Stimulated activated CD8-positive, alpha-beta memory T cell treated with anti-CD3 and anti-CD28 coated beads, Interleukin-7, amount 100 ng/mL, for 1 hour (primary cell): ENCODE measurements at regions not wholly inside any gene's neighbourhood (a gene's known extent, or its start where the extent isn't known, plus 50 kb on each side); places are given as distances from the start of the nearest gene placed in this dataset.
"Not testable (repeated sequence)": the region's sequence is repeated elsewhere in the genome, so short reads cannot be mapped to it uniquely, and the experiment has no call there.

Source experiments
- DNase-seq, 2 donors: peaks; one replicate each; pipeline ENCODE4 v3.0.0-alpha.2; 2020; ENCODE audit warnings: low read depth in 2 of 2

GRCh38 chr12:60704171-60704914 lies 1108.5 kb downstream of the SLC16A7 start:
- no peak for DNase-seq

- no peak for DNase-seq
Measured at GRCh38 chr12:60710246-60710645, 1114.4 kb downstream of the SLC16A7 start.

DNA sequence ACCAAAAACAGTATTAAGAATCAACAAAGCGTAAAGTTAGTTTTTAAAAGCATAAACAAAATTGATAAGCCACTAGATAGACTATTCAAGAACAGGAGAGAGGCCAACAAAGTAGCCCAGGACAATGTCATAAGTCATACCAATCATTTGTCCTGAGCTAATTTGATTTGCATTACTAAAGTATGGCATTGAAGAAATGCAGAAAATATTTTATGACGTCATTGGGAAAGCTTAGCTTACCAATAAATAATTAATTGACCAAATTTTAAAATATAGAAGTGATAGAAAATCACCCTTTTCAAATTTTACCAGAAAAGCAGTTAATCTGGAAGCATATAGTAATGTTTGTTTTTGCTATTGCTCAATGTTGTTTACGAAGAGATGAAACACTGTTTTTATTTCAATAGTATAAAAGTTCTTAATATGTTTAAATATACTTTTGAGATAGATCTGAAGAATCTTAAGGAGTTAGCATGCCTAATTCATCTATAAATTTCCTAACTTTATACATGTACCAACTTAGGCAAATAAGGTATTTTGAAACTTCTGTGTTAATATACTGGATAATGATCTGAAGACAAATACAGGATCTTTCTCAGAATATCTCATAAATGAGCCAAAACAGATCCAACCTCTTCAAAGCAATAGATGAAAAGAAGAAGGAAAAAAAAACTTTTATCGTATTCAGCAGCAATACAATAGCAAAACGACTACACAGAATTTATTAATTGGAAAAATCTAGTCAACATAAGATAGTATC lies 1118.5 kb downstream of the SLC16A7 start:
- no peak for DNase-seq

DNA sequence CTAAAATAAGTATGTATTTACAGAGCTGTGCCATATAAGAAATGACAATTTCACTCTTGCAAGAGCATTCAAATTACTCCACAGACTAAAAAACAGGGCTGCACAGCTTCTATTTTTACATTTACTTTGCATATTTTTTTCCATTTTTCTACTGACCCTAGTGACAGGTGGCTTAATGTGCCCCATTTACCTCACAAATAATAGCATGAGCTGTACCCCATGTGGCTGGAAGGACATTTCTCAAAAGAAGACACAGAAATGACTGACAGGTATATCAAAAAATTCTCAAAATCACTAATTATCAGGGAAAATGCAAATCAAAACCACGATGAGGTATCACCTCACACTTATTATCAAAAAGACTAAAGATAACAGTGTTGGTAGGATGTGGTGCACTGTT lies 1128.6 kb downstream of the SLC16A7 start:
- DNase-seq = no peak

DNA sequence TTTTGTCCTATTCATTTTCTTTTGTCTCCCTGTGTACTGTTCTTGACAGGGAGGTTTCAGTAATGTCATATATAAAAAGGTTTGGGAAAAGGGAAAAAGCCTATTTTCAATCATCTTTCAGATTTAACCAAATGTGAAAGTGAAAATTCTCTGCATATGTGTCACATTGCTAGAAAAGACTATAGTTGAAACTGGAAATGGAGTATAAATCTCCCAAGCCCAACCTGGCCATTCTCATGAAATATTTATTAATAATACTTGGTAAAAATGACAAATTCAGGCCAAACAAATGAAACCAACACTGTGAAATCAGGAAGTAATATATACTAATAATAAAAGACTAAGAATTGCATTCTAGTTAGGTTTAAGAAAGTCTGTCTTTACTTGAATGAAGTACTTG lies 1129.2 kb downstream of the SLC16A7 start:
- DNase-seq = no peak

DNA sequence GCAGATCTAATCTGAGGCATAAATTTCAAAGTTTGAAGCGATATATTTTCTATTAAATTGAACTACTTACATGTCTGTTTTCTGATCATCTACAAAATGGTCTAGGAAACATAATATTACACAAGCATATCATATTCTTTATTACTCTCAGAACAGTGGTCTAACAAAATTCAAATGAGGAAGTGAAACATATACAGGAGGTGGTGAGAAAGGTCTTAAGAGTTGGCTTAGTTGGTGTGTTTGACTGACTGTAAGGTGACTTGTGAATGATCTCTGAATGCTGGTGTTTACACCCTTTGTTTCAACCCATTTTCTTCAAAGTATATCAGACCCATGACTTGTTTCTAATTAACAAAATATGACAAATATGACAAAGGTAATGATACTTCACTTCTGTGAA lies 1156.8 kb downstream of the SLC16A7 start:
- DNase-seq = no peak

DNA sequence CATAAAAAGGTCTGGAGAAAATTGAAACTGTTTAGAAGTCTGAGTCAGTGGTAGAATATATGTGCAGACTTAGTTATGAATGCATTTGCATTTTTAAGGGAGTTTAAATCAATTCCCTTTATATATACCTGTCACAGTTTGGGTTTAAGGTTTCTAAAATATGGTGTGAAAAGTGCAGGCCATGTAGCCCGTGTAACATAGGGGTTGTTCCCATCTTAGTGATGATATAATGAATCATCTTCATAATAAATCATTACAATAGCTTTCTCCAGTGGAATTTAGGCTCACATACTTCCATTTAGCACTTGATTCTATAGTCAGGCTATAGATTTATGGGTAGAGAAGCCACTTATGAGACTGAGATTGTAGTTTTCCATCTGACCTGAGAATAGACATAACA lies 1162.4 kb downstream of the SLC16A7 start:
- DNase-seq = no peak

- DNase-seq = no peak
Measured at GRCh38 chr12:60760965-60761364, 1165.1 kb downstream of the SLC16A7 start.

- DNase-seq = not testable (repeated sequence)
Measured at GRCh38 chr12:60801166-60801565, 1205.3 kb downstream of the SLC16A7 start.

DNA sequence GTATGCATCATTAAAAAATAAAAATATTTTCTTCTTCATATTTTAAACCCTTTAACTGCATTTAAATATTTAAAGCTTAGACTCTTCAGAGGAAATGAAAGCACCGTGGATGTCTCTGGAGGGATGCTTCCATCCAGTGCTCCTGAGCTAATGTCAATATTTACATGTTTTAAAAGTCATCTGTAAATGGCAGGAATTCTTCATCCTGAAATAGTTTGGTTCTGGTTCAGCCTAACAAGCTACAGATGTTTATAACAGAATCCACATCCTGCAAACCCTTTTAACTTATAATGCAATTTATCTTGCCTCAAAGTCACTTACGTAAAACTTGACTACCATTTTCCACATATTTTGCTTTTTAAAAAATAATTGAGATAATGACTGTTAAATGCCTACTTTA lies 1207.3 kb downstream of the SLC16A7 start:
- no peak for DNase-seq

DNA sequence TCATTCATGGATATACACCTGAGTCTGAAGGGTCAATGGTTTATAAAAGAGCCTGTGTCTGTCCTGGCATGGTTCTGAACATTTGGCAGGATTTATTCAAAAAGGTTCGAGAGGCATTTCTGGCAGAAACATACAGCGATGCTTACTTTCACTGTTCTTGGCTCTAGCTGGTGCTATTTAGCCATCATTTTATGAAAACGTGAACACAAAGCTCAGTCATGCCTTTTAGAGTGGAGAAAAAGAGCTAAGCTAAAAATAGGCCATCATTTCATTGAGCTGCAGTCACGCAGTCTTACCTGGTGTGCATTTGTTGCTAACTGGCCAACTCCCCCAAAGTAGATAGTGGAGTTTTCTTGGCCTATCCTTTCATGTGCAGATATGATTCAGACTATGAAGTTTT lies 1209.5 kb downstream of the SLC16A7 start:
- DNase-seq = no peak

DNA sequence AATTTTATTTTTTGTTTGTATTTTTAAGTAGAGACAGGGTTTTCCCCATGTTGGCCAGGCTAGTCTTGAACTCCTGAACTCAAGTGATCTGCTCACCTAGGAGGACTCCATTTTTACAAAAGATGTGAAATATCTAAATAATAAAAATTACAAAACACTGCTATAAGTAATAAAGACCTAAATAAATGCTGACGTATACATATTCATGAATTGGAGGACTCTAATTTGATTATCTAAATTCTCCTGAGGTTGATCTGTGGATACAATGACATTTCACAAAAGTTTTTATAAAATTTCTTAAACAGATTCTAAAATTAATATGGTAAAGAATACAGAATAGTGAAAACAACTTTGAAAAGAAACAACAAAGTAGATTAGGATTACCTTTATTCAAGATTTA lies 1224.0 kb downstream of the SLC16A7 start:
- no peak for DNase-seq

GRCh38 chr12:60822580-60822979 lies 1226.8 kb downstream of the SLC16A7 start:
- DNase-seq = no peak

DNA sequence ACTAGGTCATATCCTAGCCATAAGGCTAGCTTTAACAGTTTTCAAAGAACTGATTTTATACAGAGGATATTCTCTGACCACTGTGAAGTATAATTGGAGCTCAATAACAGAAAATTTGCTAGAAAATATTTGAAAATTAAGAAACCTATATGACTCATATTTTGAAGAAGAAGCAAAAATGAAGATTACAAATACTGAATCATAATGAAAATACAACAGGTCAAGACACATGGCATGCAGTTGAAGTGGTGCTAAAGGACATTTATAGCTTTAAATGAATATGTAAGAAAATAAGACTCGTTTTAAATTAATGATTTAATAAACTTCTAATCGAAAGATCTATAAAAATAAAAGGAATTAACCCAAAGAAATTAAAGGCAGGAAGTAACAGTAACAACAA lies 1234.6 kb downstream of the SLC16A7 start:
- DNase-seq = no peak

- DNase-seq = no peak
Measured at GRCh38 chr12:60832290-60832689, 1236.5 kb downstream of the SLC16A7 start.

DNA sequence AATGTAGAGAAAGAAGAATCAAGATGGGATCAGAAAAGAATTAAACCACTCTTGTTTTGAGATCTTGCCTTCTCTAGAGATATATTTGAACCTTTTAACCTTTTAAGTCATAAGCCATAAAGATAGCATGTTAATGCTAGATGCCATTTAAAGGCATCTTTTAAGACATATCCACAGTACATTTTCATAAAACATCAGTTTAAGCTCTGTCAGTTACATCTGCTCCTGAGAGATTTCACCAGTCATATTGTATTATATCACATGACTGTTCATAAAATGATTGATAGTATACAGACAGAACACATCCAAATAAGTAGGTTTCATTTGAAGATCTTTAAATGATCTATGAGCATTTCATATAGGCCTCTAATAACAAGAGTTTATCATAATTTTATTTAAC lies 1238.5 kb downstream of the SLC16A7 start:
- DNase-seq = no peak

GRCh38 chr12:60834806-60835205 lies 1239.0 kb downstream of the SLC16A7 start:
- DNase-seq = no peak

GRCh38 chr12:60836651-60837050 lies 1240.8 kb downstream of the SLC16A7 start:
- DNase-seq = no peak

GRCh38 chr12:60842181-60842580 lies 1246.4 kb downstream of the SLC16A7 start:
- no peak for DNase-seq

DNA sequence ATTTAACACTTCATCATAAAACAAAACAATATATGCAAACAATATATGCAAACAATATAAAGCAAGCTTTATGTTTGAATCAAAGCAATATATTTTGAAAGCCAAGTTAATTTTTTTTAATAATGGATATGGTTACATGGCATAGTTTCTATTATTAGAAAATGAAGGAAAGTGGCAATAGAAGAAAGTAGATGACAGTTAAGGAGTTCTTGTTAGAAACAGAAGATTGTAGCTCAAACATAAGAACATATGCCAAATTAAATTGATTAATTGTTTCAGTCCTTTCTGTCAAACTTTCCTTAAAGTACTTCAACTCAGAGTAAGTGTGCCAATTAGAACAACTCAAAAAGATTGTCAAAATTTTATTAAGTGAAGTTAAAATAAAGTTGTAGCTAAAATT lies 1248.3 kb downstream of the SLC16A7 start:
- no peak for DNase-seq

GRCh38 chr12:60844875-60845274 lies 1249.0 kb downstream of the SLC16A7 start:
- no peak for DNase-seq

GRCh38 chr12:60845696-60846095 lies 1249.9 kb downstream of the SLC16A7 start:
- DNase-seq = no peak

DNA sequence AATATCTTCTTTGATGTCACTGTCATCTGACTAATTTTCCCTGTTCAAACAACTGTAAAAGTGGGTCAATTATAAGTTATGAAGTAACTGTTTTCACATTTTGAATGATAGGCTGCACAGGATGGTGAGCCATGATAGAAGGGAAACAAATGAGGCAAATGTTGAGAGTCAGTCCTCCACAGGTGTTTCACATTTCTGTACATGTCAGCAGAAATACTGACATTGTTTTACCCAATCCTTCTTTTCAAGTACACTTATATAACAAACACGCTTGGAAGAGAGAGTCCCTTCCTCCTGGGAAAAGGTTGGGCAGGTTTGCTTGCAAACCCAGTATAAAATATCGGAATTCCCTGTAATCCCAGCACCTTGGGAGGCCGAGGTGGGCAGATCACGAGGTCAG lies 1251.5 kb downstream of the SLC16A7 start:
- DNase-seq = no peak
